Caco-2 (cell line): ENCODE measurements at regions not wholly inside any gene's neighbourhood (a gene's known extent, or its start where the extent isn't known, plus 50 kb on each side); places are given as distances from the start of the nearest gene placed in this dataset.

Experiments
- BruUV-seq: library from RNA; stranded (reverse); fragments of 400-500 nt; replicated peaks from 2 replicates; lab custom pipeline; 2021; lab: Mats Ljungman, UMichigan
- CTCF ChIA-PET: fragments of 300-600 bp; sonication (Branson Sonifier 250); formaldehyde crosslinking; loops from one replicate; lab custom pipeline; 2022; ENCODE audit warnings: antibody characterized with exemption; lab: Charles Lee
- POLR2A ChIA-PET: fragments of 300-600 bp; sonication (Branson Sonifier 250); formaldehyde crosslinking; loops from one replicate; lab custom pipeline; 2022; ENCODE audit warnings: antibody characterized with exemption; lab: Charles Lee
- DNase-seq, 2 experiments: peaks; one replicate each; pipeline versions ENCODE4 v3.0.0 to v3.0.0-alpha.2; 2020 to 2022
- H3K27me3 ChIP-seq: replicated peaks from 2 replicates; pipeline ENCODE4 v1.6.0; 2011; ENCODE audit warnings: low read length; ENCODE audit not compliant: control insufficient read depth, insufficient read depth
- H3K36me3 ChIP-seq: 2 replicates; pipeline ENCODE4 v1.5.1; 2011; ENCODE audit warnings: low read length; ENCODE audit not compliant: control insufficient read depth, insufficient read depth
- H3K4me1 ChIP-seq: fragments of 250-450 bp; sonication (Bioruptor Pico); 2 replicates; pipeline ENCODE4 v1.5.1; 2020; ENCODE audit warnings: mild to moderate bottlenecking
- H3K4me3 ChIP-seq: 2 replicates; pipeline ENCODE4 v1.5.1; 2011; ENCODE audit warnings: low read depth, mild to moderate bottlenecking, control low read depth, low read length
- H3K9me3 ChIP-seq: fragments of 250-450 bp; sonication (Bioruptor Pico); 2 replicates; pipeline ENCODE4 v1.5.1; 2020; ENCODE audit warnings: mild to moderate bottlenecking, moderate library complexity
- H3K27ac Mint-ChIP-seq: one replicate; pipeline ENCODE4 v1.8.0; 2022; ENCODE audit warnings: mixed read lengths; ENCODE audit not compliant: unreplicated experiment
- H3K27me3 Mint-ChIP-seq: one replicate; pipeline ENCODE4 v1.8.0; 2022; ENCODE audit warnings: mixed read lengths; ENCODE audit not compliant: insufficient read depth, unreplicated experiment
- H3K36me3 Mint-ChIP-seq: one replicate; pipeline ENCODE4 v1.8.0; 2022; ENCODE audit warnings: mild to moderate bottlenecking, mixed read lengths; ENCODE audit not compliant: insufficient read depth, unreplicated experiment
- H3K4me1 Mint-ChIP-seq: one replicate; pipeline ENCODE4 v1.8.0; 2022; ENCODE audit warnings: low read depth, mixed read lengths; ENCODE audit not compliant: unreplicated experiment
- H3K4me3 Mint-ChIP-seq: one replicate; pipeline ENCODE4 v1.8.0; 2022; ENCODE audit warnings: mild to moderate bottlenecking, moderate library complexity, mixed read lengths; ENCODE audit not compliant: unreplicated experiment
- H3K9me3 Mint-ChIP-seq: one replicate; pipeline ENCODE4 v1.8.0; 2022; ENCODE audit warnings: mixed read lengths; ENCODE audit not compliant: unreplicated experiment
- CTCF ChIP-seq, 2 experiments: fragments of 200-600 bp in 1 of 2; IDR thresholded peaks; 1 replicate in 1 of 2; 2 replicates in 1 of 2; pipeline versions ENCODE4 v1.5.1 to v1.8.0; 2011 to 2022; ENCODE audit warnings: antibody characterized with exemption in 1 of 2, control low read depth in 1 of 2, inconsistent platforms in 1 of 2, low read depth in 1 of 2, low read length in 1 of 2, mild to moderate bottlenecking in 1 of 2, moderate library complexity in 1 of 2; ENCODE audit not compliant: insufficient read depth in 1 of 2, severe bottlenecking in 1 of 2, unreplicated experiment in 1 of 2
- intact Hi-C: fragments of 100-400 bp; cut with micrococcal nuclease; formaldehyde crosslinking; loops from one replicate; pipeline ENCODE4 v1.10.0; 2022; ENCODE audit not compliant: unreplicated experiment

GRCh38 chr6:146989860-146990259 lies 214.4 kb upstream of the STXBP5 start:
- no peaks in the 10 kb centered on the region for H3K27me3 Mint-ChIP-seq
- DNase-seq = no peak
- Histone ChIP-seq H3K36me3 (no peaks in the 10 kb centered on the region), H3K4me3 (no peak overlapping the region), H3K27me3 (no peaks in the 10 kb centered on the region), H3K9me3 (peaks cover 8% of the 10 kb centered on the region; the same call in 1 of the 2 replicates), H3K4me1 (peaks cover 25% of the 10 kb centered on the region)
- H3K9me3 Mint-ChIP-seq = no peaks in the 10 kb centered on the region
- POLR2A ChIA-PET = no interaction called here
- H3K27ac Mint-ChIP-seq = no peak overlapping the region
- TF ChIP-seq CTCF (IDR thresholded peaks at IDR 0.05; ENCODE audit: insufficient read depth in 1 of 2, low read depth in 1 of 2, low read length in 1 of 2, severe bottlenecking in 1 of 2, unreplicated experiment in 1 of 2) = no peak
- no peaks in the 10 kb centered on the region for H3K36me3 Mint-ChIP-seq
- H3K4me1 Mint-ChIP-seq = peaks cover 14% of the 10 kb centered on the region
- CTCF ChIA-PET = no interaction called here
- intact Hi-C loops = no loop called here
- no TSS peak for BruUV-seq
- H3K4me3 Mint-ChIP-seq = no peak overlapping the region

GRCh38 chr6:146990284-146990683 lies 213.9 kb upstream of the STXBP5 start:
- no peak for DNase-seq
- peaks cover 8% of the 10 kb centered on the region; the same call in 1 of the 2 replicates for H3K9me3 ChIP-seq
- H3K27me3 Mint-ChIP-seq = no peaks in the 10 kb centered on the region

DNA sequence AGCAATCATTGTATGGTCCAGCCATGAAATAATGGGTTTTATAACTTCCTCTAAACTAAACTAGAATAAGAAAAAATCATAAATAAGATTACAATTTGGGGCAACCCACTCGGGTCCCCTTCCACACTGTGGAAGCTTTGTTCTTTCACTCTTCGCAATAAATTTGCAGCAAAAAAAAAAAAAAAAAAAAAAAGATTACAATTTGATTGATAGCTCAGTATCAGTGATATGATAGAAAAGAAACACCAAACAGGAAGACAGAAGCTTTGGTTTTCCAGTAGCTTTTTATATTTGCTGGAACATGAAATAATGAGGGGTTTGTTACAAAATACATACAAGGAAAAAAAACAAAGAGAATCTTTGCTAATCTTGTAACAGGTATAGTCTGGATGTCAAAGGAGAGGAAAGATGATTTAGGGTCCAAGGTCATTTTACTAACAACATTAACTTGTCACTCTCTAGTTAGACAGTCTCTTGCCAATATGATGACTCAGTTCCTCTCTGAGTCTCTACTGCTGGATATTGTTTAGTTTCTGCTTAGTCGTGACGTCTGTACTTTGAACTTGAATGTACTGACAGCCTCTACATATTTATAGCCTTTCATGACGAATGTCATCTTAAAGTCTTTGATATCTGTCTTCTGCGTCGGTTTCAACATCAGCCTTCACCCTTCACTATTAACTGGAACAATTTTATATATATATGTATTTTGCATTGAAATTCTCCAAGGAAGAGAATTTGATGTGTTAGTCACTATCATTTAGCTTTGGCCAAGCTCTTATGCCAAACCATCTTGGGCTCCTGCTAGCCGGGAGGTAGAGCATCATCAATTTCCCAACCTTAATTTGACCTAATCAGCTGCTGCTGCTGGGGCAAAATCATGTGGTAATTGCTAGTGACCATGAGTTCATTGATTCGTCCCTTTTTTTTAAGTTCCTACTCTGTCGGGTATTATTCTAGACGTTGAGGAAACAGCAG lies 213.1 kb upstream of the STXBP5 start:
- H3K4me3 ChIP-seq = no peak overlapping the region
- ChIA-PET CTCF (no interaction called here), POLR2A (no interaction called here)
- H3K9me3 Mint-ChIP-seq = no peaks in the 10 kb centered on the region
- intact Hi-C loops = no loop called here
- peaks cover 8% of the 10 kb centered on the region; the same call in 1 of the 2 replicates for H3K9me3 ChIP-seq
- DNase-seq = no peak
- TF ChIP-seq CTCF (IDR thresholded peaks at IDR 0.05; ENCODE audit: insufficient read depth in 1 of 2, low read depth in 1 of 2, low read length in 1 of 2, severe bottlenecking in 1 of 2, unreplicated experiment in 1 of 2) = no peak
- H3K4me1 ChIP-seq = peaks cover 16% of the 10 kb centered on the region; the same call in 1 of the 2 replicates
- no peaks in the 10 kb centered on the region for H3K27me3 Mint-ChIP-seq
- BruUV-seq = no TSS peak
- peaks cover 6% of the 10 kb centered on the region for H3K4me1 Mint-ChIP-seq
- H3K36me3 Mint-ChIP-seq = no peaks in the 10 kb centered on the region
- H3K36me3 ChIP-seq = no peaks in the 10 kb centered on the region
- no peak overlapping the region for H3K27ac Mint-ChIP-seq
- H3K27me3 ChIP-seq = no peaks in the 10 kb centered on the region
- no peak overlapping the region for H3K4me3 Mint-ChIP-seq

More at GRCh38 chr6:146990284-146990683, 213.9 kb upstream of the STXBP5 start:
- H3K4me1 Mint-ChIP-seq = peaks cover 13% of the 10 kb centered on the region
- Histone ChIP-seq H3K36me3 (no peaks in the 10 kb centered on the region), H3K4me1 (peaks cover 21% of the 10 kb centered on the region), H3K4me3 (no peak overlapping the region), H3K27me3 (no peaks in the 10 kb centered on the region)
- CTCF ChIA-PET = no interaction called here
- H3K4me3 Mint-ChIP-seq = no peak overlapping the region
- intact Hi-C loops = no loop called here
- BruUV-seq = no TSS peak
- H3K27ac Mint-ChIP-seq = no peak overlapping the region
- POLR2A ChIA-PET = no interaction called here
- H3K36me3 Mint-ChIP-seq = no peaks in the 10 kb centered on the region
- H3K9me3 Mint-ChIP-seq = no peaks in the 10 kb centered on the region
- TF ChIP-seq CTCF (IDR thresholded peaks at IDR 0.05; ENCODE audit: insufficient read depth in 1 of 2, low read depth in 1 of 2, low read length in 1 of 2, severe bottlenecking in 1 of 2, unreplicated experiment in 1 of 2) = no peak
